MCF 10A (cell line): ENCODE measurements at regions not wholly inside any gene's neighbourhood (a gene's known extent, or its start where the extent isn't known, plus 50 kb on each side); places are given as distances from the start of the nearest gene placed in this dataset.
"Not testable (repeated sequence)": the region's sequence is repeated elsewhere in the genome, so short reads cannot be mapped to it uniquely, and the experiment has no call there.

Experiments used
- BruUV-seq: library from RNA; stranded (reverse); fragments of 400-500 nt; replicated peaks from 2 replicates; lab custom pipeline; 2021; lab: Mats Ljungman, UMichigan
- CTCF ChIA-PET: fragments of 300-600 bp; sonication (Branson Sonifier 250); formaldehyde crosslinking; extraction: SDS; loops from one replicate; lab custom pipeline; 2021; ENCODE audit warnings: antibody characterized with exemption, inconsistent platforms; lab: Yijun Ruan, JAX
- POLR2A ChIA-PET: fragments of 300-600, 350-650 bp; sonication (Branson Sonifier 250); formaldehyde crosslinking; extraction: SDS; loops from one replicate; lab custom pipeline; 2020; ENCODE audit warnings: antibody characterized with exemption, inconsistent platforms; lab: Yijun Ruan, JAX
- DNase-seq: peaks from one replicate; pipeline ENCODE4 v3.0.0-alpha.2; 2018; ENCODE audit not compliant: unreplicated experiment
- H3K27ac Mint-ChIP-seq: one replicate; pipeline ENCODE4 v1.8.0; 2022; ENCODE audit warnings: mild to moderate bottlenecking, low read depth, mixed read lengths; ENCODE audit not compliant: unreplicated experiment
- H3K27me3 Mint-ChIP-seq: one replicate; pipeline ENCODE4 v1.8.0; 2022; ENCODE audit warnings: mixed read lengths; ENCODE audit not compliant: insufficient read depth, unreplicated experiment
- H3K36me3 Mint-ChIP-seq: one replicate; pipeline ENCODE4 v1.8.0; 2022; ENCODE audit warnings: mild to moderate bottlenecking, moderate library complexity, mixed read lengths; ENCODE audit not compliant: insufficient read depth, unreplicated experiment
- H3K4me1 Mint-ChIP-seq: one replicate; pipeline ENCODE4 v1.8.0; 2022; ENCODE audit warnings: mixed read lengths; ENCODE audit not compliant: insufficient read depth, unreplicated experiment
- H3K4me3 Mint-ChIP-seq: one replicate; pipeline ENCODE4 v1.8.0; 2022; ENCODE audit warnings: mild to moderate bottlenecking, moderate library complexity, mixed read lengths; ENCODE audit not compliant: unreplicated experiment
- H3K9me3 Mint-ChIP-seq: one replicate; pipeline ENCODE4 v1.8.0; 2022; ENCODE audit warnings: mixed read lengths; ENCODE audit not compliant: unreplicated experiment
- CTCF ChIP-seq: fragments of 200-600 bp; IDR thresholded peaks from one replicate; pipeline ENCODE4 v1.8.0; 2022; ENCODE audit warnings: antibody characterized with exemption, mild to moderate bottlenecking; ENCODE audit not compliant: unreplicated experiment
- intact Hi-C: fragments of 100-400 bp; cut with micrococcal nuclease; formaldehyde crosslinking; loops from 2 replicates; pipeline ENCODE4 v1.14.1; 2022

GRCh38 chr4:131883181-131883580 is 1265.9 kb upstream of the PCDH10 start:
- H3K27me3 Mint-ChIP-seq, intact Hi-C loops, CTCF ChIA-PET: not testable (repeated sequence)

GRCh38 chr4:131925662-131926061 is 1223.4 kb upstream of the PCDH10 start:
- POLR2A ChIA-PET, result interaction anchor here (0.7 kb wide), 1 partner anchor 331 kb away, joined by 4 read pairs; no protein-coding TSS in a partner anchor
- H3K9me3 Mint-ChIP-seq, H3K27me3 Mint-ChIP-seq, CTCF ChIA-PET, H3K36me3 Mint-ChIP-seq, H3K27ac Mint-ChIP-seq, BruUV-seq, intact Hi-C loops, H3K4me1 Mint-ChIP-seq, DNase-seq, H3K4me3 Mint-ChIP-seq: not testable (repeated sequence)

More at GRCh38 chr4:131883181-131883580, 1265.9 kb upstream of the PCDH10 start:
- H3K27ac Mint-ChIP-seq, H3K36me3 Mint-ChIP-seq, H3K4me3 Mint-ChIP-seq, BruUV-seq, DNase-seq, POLR2A ChIA-PET, H3K4me1 Mint-ChIP-seq, H3K9me3 Mint-ChIP-seq: not testable (repeated sequence)

GRCh38 chr4:131967646-131968045 is 1181.4 kb upstream of the PCDH10 start:
- intact Hi-C loops, H3K4me3 Mint-ChIP-seq, H3K4me1 Mint-ChIP-seq, H3K36me3 Mint-ChIP-seq, H3K27ac Mint-ChIP-seq, H3K27me3 Mint-ChIP-seq, CTCF ChIA-PET, H3K9me3 Mint-ChIP-seq, BruUV-seq, DNase-seq, POLR2A ChIA-PET: not testable (repeated sequence)

- H3K27me3 Mint-ChIP-seq, result no peaks in the 10 kb centered on the region
- no peak overlapping the region for H3K4me3 Mint-ChIP-seq
- intact Hi-C loops, result no loop called here
Measured at GRCh38 chr4:131974730-131975129, 1174.4 kb upstream of the PCDH10 start.

GRCh38 chr4:131975276-131976132 is 1173.6 kb upstream of the PCDH10 start:
- H3K27ac Mint-ChIP-seq, H3K4me3 Mint-ChIP-seq, POLR2A ChIA-PET, H3K36me3 Mint-ChIP-seq, DNase-seq, CTCF ChIA-PET, H3K27me3 Mint-ChIP-seq, BruUV-seq, intact Hi-C loops, H3K4me1 Mint-ChIP-seq: not testable (repeated sequence)
- H3K9me3 Mint-ChIP-seq, result peaks cover 12% of the 10 kb centered on the region

More at GRCh38 chr4:131974730-131975129, 1174.4 kb upstream of the PCDH10 start:
- H3K9me3 Mint-ChIP-seq, result peaks cover 12% of the 10 kb centered on the region
- no peak for DNase-seq
- BruUV-seq, result no TSS peak
- H3K4me1 Mint-ChIP-seq, result no peaks in the 10 kb centered on the region
- no peak for TF ChIP-seq CTCF
- ChIA-PET CTCF (no interaction called here), POLR2A (no interaction called here)
- H3K36me3 Mint-ChIP-seq, result peaks cover 5% of the 10 kb centered on the region
- no peak overlapping the region for H3K27ac Mint-ChIP-seq

- H3K4me3 Mint-ChIP-seq, H3K27ac Mint-ChIP-seq, H3K27me3 Mint-ChIP-seq, H3K36me3 Mint-ChIP-seq, POLR2A ChIA-PET, H3K4me1 Mint-ChIP-seq, BruUV-seq, DNase-seq, CTCF ChIA-PET, intact Hi-C loops: not testable (repeated sequence)
- peaks cover 12% of the 10 kb centered on the region for H3K9me3 Mint-ChIP-seq
Measured at GRCh38 chr4:131976133-131977002, 1172.7 kb upstream of the PCDH10 start.
